ENCODE measurements at regions not wholly inside any gene's neighbourhood (a gene's known extent, or its start where the extent isn't known, plus 50 kb on each side); places are given as distances from the start of the nearest gene placed in this dataset.

GRCh38 chr5:174359071-174359470, 313.6 kb downstream of the NSG2 start:
- TF ChIP-seq CTCF (IDR thresholded peaks at IDR 0.05; ENCODE audit: insufficient read depth, low read depth, low read length): no peak
- DNase-seq (ENCODE audit: low read depth): no peak

GRCh38 chr5:174362514-174362913, 317.0 kb downstream of the NSG2 start:
- H3K4me3 ChIP-seq (ENCODE audit: low read depth, low read length): no peak overlapping the region
- no peak for TF ChIP-seq CTCF (IDR thresholded peaks at IDR 0.05; ENCODE audit: insufficient read depth, low read depth, low read length)

More at GRCh38 chr5:174359071-174359470, 313.6 kb downstream of the NSG2 start:
- no peak overlapping the region for H3K4me3 ChIP-seq (ENCODE audit: low read depth, low read length)

GRCh38 chr5:174363934-174364333, 318.4 kb downstream of the NSG2 start:
- H3K4me3 ChIP-seq (ENCODE audit: low read depth, low read length): no peak overlapping the region
- no peak for TF ChIP-seq CTCF (IDR thresholded peaks at IDR 0.05; ENCODE audit: insufficient read depth, low read depth, low read length)
- no peak for DNase-seq (ENCODE audit: low read depth)

More at GRCh38 chr5:174362514-174362913, 317.0 kb downstream of the NSG2 start:
- DNase-seq (ENCODE audit: low read depth): no peak

- no peak for DNase-seq (ENCODE audit: low read depth)
- TF ChIP-seq CTCF (IDR thresholded peaks at IDR 0.05; ENCODE audit: insufficient read depth, low read depth, low read length): no peak
- no peak overlapping the region for H3K4me3 ChIP-seq (ENCODE audit: low read depth, low read length)
Measured at GRCh38 chr5:174364676-174365075, 319.2 kb downstream of the NSG2 start.

GRCh38 chr5:174371600-174372094, 326.1 kb downstream of the NSG2 start:
- no peak overlapping the region for H3K4me3 ChIP-seq (ENCODE audit: low read depth, low read length)
- peak; percentile 11 for DNase-seq (ENCODE audit: low read depth)
- TF ChIP-seq CTCF (IDR thresholded peaks at IDR 0.05; ENCODE audit: insufficient read depth, low read depth, low read length): no peak

- H3K4me3 ChIP-seq (ENCODE audit: low read depth, low read length): no peak overlapping the region
- no peak for DNase-seq (ENCODE audit: low read depth)
Measured at GRCh38 chr5:174374206-174374605, 328.7 kb downstream of the NSG2 start.

More at GRCh38 chr5:174374206-174374605, 328.7 kb downstream of the NSG2 start:
- TF ChIP-seq CTCF (IDR thresholded peaks at IDR 0.05; ENCODE audit: insufficient read depth, low read depth, low read length): no peak
